Spleen (tissue), 7 donors: ENCODE measurements at regions not wholly inside any gene's neighbourhood (a gene's known extent, or its start where the extent isn't known, plus 50 kb on each side); places are given as distances from the start of the nearest gene placed in this dataset.

Experiments
- POLR2A ChIP-seq, 3 donors: fragments of 450-650 bp; IDR thresholded peaks; one replicate each; pipeline ENCODE4 v1.5.1; 2017; ENCODE audit warnings: antibody characterized with exemption in 3 of 3, mild to moderate bottlenecking in 1 of 3
- TF ChIP-seq, protein P1 (sequence below), 11 experiments: fragments of 200-600 bp in 7 of 11; fragments of 450-650 bp in 4 of 11; sonication (generic) in 4 of 11; IDR thresholded peaks in 8 of 11; conservative IDR thresholded peaks in 3 of 11; 1 replicate in 7 of 11; 2 replicates in 4 of 11; pipeline versions ENCODE4 v1.4.0 to v1.8.0; 2016 to 2021; ENCODE audit warnings: antibody characterized with exemption in 11 of 11, inconsistent platforms in 4 of 11, mild to moderate bottlenecking in 1 of 11
- donor health status: DM: no; HTN: no; CAD: no; lungs with moderate emphysema.
- donor health status: DM: no; HTN: no; CAD: no.
- donor health status: DM: no; HTN: no; CAD: no.

DNA sequence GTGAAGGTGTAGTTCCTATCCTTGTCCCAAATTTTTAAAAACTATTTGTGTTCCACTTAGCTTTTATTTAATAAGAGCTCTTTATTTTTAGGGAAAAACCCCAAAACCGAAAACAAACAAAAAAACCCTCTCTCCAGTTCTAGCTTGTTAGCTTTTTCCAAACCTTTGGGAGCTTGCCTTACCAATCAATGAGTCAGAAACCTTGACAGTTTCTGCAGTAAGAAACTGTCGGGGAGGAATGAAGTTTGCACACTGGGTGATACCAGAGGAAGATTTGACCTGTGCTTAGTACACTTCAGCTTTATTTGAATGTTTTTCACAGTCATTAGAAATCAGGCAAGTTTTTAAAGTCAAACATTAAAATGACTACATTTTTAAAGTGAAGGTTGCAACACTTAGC, 105.0 kb downstream of the FAT3 start:
- TF ChIP-seq, protein P1, sequence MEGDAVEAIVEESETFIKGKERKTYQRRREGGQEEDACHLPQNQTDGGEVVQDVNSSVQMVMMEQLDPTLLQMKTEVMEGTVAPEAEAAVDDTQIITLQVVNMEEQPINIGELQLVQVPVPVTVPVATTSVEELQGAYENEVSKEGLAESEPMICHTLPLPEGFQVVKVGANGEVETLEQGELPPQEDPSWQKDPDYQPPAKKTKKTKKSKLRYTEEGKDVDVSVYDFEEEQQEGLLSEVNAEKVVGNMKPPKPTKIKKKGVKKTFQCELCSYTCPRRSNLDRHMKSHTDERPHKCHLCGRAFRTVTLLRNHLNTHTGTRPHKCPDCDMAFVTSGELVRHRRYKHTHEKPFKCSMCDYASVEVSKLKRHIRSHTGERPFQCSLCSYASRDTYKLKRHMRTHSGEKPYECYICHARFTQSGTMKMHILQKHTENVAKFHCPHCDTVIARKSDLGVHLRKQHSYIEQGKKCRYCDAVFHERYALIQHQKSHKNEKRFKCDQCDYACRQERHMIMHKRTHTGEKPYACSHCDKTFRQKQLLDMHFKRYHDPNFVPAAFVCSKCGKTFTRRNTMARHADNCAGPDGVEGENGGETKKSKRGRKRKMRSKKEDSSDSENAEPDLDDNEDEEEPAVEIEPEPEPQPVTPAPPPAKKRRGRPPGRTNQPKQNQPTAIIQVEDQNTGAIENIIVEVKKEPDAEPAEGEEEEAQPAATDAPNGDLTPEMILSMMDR (IDR thresholded peaks at IDR 0.05 in 8 of 11, conservative IDR thresholded peaks at IDR 0.05 in 3 of 11) = no peak
- no peak for TF ChIP-seq POLR2A (IDR thresholded peaks at IDR 0.05)
